Muscle of arm (tissue), 1 donor: ENCODE measurements at regions not wholly inside any gene's neighbourhood (a gene's known extent, or its start where the extent isn't known, plus 50 kb on each side); places are given as distances from the start of the nearest gene placed in this dataset.
"Not testable (repeated sequence)": the region's sequence is repeated elsewhere in the genome, so short reads cannot be mapped to it uniquely, and the experiment has no call there.

ENCODE experiments used
- DNase-seq: peaks from one replicate; pipeline ENCODE4 v3.0.0-alpha.2; 2013

DNA sequence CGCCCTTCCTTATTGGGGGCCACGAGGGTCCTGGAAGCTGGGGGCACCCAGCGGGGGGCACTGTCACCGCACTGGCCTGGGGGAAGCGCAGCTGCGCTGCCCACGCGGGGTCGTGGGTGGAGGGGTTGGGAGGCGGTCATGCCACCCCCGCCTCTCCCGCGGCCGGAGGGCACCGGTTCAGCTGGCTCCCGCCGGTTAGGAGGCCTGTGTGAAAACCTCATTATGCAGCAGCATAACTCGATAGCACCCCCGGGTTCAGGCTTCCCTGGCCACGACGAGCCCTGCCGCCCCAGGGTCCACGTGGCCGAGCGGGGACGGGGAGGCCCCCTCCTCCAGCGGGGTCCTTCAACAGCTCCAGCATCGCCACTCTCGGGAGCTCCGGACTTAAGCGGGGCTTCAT, 91.2 kb upstream of the ERCC6L2 start:
- DNase-seq, result no peak

DNA sequence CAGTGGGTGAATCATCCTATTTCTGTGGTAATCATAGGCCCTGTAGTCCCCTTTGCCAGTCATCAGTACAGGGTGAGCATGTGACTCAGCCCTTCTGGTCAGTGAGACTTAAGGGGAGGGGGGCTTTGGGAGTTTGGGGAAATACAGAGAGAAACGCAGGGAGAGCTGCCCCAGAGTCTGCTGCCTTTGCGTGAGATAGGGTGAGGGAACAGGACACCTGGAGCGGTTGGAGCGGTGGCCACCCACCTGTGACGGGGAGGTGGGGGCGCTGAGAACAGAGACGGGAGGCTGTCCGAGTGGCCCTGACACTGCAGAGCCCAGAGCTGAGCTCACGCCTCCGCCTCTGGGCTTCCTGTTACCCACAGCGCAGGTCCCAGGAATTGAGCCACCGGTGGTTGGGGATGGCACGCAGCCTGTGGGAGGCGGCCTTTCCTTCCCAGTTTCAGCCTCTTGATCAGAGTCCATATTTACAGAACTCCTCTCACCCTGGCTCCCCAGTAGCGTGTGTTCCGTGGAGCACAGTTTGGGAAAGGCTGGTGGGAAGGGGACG, 92.0 kb upstream of the ERCC6L2 start:
- no peak for DNase-seq

DNA sequence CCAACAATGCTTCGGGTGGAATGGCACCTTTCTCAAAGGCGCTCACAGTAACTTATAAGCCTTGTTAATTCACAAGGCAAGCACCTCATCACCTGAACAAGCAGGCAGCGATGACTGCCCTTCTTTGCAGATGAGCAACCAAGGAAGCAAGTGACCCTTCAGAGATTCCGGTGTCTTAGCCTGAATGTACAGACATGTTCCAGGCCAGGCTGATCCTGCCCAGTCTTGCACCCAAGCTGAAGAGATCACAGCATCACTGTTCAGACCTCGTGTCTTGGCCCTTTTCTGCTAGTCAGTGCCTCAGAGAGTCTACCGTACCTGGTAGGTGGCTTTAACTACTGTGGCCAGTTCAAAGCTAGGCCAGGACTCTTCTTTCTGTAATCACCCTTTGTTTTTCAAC, 94.7 kb upstream of the ERCC6L2 start:
- DNase-seq, result no peak

GRCh38 chr9:95780121-95780520, 95.4 kb upstream of the ERCC6L2 start:
- no peak for DNase-seq

GRCh38 chr9:95779597-95779996, 95.9 kb upstream of the ERCC6L2 start:
- DNase-seq, result not testable (repeated sequence)

GRCh38 chr9:95778957-95779356, 96.5 kb upstream of the ERCC6L2 start:
- DNase-seq, result no peak

DNA sequence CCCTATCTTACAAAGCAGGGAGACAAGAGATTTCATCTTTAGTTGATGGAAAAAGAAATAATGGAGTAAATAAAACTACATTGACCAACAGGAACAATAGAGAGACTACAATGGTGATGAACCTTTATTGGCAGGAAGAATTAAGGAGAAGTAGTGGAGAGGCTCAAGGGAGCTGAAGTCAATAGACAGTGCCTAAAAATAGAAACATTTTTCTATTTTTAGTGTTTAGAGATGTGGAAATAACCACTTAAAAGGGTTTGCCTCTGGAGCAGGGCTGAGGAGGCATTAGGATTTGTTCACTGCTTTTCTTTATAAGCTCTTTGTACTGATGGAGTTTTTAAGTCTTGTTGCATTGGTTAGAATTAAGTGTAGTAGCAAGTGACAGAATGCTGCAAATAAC, 98.4 kb upstream of the ERCC6L2 start:
- no peak for DNase-seq

- no peak for DNase-seq
Observed at GRCh38 chr9:95776176-95776575, 99.3 kb upstream of the ERCC6L2 start.

GRCh38 chr9:95775191-95775590, 100.3 kb upstream of the ERCC6L2 start:
- DNase-seq, result no peak

DNA sequence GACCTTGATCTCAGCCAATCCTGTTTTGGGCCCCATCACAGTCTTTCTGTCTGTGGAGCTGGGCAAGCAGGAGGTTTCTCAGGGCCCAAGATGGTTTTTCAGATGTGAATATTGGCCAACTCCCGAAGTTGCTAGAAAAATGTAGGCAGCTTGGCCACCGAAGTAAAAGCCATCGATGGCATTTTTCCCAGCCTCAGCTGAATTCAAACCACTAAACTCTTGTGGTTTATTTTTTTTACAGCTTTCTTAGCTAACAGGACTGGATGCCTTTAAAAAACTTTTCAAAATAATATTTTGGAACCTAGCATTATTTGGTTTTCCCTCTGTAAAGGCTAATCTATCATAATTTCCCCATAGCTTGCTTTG, 102.5 kb upstream of the ERCC6L2 start:
- DNase-seq, result no peak

DNA sequence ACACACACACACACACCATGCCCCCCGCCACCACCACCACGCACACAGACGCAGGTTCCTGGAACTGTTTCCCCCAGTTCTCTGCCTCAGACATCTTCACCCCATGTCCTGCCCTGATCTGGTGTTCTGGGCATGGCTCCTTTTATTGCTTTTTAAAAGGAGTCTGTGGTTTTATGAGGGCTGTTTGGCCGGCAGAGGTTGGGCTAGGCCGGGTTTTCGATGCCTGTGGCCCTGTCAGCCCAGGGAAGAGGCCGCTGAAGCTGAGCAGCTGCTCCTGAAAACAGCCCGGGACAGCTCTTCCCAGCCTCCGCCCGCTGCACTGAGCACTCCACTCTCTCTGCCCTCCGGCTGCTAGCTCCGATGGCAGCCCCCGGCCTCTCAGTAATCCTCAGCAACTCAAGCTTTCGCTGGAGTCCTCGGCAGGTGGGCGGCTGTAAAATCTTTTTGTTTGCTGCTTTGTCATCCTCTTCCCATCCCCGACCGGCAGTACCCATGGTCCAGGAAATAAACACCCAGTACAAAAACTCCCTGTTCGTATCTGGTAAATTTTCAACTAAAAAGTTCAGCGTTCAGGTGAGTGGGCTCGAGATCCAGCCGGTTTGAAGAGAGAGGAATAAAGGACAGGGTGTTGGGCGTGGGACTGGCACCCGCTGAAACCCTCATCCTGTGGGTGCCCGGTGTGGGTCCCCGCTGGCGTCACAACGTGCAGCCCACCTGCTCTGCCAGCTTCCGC, 103.0 kb upstream of the ERCC6L2 start:
- peak; percentile 27 for DNase-seq

DNA sequence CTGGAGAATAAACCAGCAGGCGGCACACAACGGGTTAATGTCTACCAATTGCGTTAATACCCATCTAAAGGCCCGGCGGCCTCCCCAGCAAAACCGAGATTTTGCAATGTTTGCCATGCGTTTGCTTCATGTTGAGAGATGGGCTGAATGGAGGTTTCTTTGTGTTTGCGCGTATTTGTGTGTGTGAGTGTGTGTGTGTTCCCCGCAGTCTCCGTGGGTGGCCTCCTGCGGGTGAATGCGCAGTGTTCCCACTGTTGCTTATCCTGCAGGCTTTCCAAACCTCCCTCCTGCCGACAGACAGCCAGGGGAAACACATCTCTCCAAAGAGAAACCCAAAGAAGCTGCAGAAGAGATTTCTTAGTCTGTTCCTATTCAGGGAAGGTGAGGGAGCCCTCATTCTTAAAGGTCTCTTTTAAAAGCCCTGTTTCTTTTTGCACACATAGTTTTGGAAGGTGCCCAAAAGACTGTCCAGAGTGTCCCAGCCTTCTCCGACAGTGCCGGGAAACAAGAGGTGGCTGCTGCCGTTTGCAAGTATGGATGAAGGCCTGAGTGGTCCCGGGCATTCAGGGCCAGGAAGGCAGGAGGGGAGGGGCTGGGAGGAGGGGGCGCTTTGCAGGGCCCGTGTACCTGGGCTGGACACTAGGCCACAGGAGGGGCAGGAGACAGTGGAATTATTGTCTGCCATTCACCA, 103.8 kb upstream of the ERCC6L2 start:
- no peak for DNase-seq

- DNase-seq, result no peak
Observed at GRCh38 chr9:95770653-95771131, 104.8 kb upstream of the ERCC6L2 start.

DNA sequence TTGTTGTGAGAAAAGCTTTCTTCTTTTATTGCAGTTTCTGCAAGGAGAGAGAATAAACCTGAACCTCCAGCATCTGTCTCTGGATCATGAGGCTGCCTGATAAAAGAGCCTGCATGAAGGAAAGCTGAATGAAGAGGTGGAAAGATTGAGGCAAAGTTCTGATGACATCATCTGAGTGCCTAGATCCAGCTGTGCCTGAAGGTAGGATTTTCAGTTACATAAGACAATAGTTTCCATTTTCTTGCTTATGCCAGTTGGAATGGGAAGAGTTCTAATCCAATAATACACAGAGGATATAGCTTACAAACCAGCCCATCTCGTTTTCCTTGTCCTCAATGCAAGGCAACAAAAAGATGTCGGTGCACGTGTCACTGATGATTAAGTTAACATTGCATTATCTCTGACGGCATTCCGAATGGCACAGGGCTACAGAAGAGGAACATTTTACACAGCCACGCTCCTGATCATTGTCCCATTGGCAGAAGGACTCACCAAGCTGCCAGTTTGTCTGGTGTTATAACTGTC, 105.5 kb upstream of the ERCC6L2 start:
- DNase-seq, result no peak

DNA sequence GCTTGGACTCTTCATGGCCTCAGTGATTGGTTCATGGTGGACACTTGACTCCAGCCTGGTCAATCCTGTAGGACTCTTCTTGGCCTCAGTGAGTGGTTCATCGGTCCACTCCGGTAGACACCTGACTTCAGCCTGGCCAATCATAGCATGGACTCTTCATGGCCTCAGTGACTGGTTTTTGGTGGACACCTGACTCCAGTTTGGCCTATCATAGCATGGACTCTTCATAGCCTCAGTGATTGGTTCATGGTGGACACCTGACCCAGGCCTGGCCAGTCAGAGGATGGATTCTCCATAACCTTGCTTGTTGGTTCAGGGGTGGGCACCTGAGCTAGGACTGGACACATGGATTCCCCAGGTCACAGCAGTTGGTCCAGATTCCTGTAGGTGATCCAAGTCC, 106.0 kb upstream of the ERCC6L2 start:
- no peak for DNase-seq

DNA sequence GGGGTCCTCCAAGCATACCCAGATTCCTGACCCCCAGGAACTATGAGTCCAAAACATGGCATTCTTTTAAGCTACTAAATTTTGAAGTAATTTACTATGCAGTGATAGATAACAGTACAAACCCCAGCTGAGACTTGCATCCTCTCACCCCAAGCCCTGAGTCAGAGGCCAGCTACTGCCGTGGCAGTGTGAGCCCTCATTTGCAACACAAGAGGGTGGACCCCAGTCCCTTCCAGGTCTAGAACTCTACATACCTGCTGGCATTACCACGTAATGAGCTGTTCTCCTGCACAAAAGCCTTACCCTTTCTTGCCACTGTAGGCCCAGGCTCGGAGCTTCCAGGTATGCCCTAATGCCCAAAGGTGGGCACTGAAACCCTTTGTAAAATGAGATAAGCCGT, 108.6 kb upstream of the ERCC6L2 start:
- no peak for DNase-seq

GRCh38 chr9:95764533-95765319, 110.8 kb upstream of the ERCC6L2 start:
- DNase-seq, result no peak

- DNase-seq, result no peak
Observed at GRCh38 chr9:95763983-95764382, 111.5 kb upstream of the ERCC6L2 start.

DNA sequence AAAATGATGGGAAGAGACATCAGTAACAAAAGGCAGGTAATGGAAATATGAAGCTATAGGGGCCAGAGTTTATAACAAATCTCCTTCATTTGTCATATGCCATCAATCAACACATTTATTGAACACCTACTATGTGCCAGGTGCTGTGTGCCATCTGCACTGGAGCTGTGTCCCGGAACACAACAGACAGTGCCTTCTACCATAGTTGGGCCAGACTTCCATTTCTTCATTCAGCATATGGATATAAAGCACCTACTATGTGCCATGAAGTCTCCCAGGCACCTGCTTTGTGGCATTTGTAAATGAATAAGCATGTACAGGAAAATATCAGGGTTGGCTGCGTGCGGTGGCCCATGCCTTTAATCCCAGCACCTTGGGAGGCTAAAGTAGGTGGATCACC, 112.5 kb upstream of the ERCC6L2 start:
- DNase-seq, result no peak

- DNase-seq, result no peak
Observed at GRCh38 chr9:95762322-95762721, 113.2 kb upstream of the ERCC6L2 start.

- DNase-seq, result no peak
Observed at GRCh38 chr9:95760791-95761190, 114.7 kb upstream of the ERCC6L2 start.

GRCh38 chr9:95757439-95757838, 118.1 kb upstream of the ERCC6L2 start:
- DNase-seq, result no peak
